NK-92 (cell line): ENCODE measurements at regions not wholly inside any gene's neighbourhood (a gene's known extent, or its start where the extent isn't known, plus 50 kb on each side); places are given as distances from the start of the nearest gene placed in this dataset.
"Not testable (repeated sequence)": the region's sequence is repeated elsewhere in the genome, so short reads cannot be mapped to it uniquely, and the experiment has no call there.

Source experiments
- DNase-seq: peaks from one replicate; lab custom pipeline; 2025; ENCODE audit not compliant: unreplicated experiment; lab: John Stamatoyannopoulos, UW

DNA sequence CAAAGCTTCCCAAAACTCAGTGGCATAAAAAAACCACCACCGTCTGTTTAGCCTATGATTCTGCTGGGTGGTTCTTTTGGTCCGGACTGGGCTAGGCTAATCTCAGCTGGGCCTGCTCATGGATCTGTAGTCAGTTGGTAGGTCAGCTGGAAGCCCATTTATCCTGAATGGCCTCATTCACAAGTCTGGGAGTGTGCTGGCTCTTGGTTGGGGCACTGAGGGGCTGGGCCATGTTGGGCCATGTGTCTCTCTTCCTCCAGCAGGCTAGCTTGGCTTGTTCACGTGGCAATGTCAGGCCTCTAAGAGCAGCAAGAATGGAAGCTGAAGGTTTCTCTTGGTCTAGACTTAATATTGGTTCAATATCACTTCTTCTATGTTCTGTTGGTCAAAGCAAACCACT lies 95.7 kb upstream of the HS6ST1 start:
- DNase-seq = no peak

DNA sequence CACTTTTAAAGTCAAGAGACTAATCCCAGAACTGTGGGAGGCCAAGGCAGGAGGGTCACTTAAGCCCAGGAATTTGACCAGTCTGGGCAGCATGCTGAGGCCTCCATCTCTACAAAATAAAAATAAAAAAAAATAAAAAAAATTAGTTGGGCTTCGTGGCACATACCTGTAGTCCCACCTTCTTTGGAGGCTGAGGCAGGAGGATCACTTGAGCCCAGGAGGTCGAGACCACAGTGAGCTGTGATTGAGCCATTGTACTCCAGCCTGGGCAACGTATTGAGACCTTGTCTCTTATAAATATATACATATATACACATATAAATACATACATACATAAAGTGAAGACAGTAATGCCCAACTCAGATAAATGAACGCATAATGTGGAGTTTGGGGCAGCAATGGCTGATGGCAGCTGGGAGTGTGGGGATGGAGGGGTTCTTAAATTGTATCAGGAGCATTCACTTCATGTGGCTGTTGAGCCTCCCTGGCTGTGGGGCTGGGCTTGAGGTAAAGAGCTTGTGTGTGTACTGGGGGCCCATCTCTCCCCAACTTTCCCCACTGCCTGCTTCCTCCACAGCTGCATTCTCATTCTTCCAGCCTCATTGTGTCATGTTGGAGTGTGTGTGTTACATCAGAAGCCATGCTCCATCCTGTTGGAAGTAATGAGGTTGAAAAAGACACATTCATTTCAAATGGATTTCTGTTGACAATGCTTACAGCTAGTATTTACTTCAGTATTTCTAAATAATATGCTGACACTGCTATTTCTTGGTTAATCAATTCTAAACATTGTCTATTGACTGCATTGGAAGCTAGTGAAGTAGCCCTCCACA lies 96.5 kb upstream of the HS6ST1 start:
- no peak for DNase-seq

DNA sequence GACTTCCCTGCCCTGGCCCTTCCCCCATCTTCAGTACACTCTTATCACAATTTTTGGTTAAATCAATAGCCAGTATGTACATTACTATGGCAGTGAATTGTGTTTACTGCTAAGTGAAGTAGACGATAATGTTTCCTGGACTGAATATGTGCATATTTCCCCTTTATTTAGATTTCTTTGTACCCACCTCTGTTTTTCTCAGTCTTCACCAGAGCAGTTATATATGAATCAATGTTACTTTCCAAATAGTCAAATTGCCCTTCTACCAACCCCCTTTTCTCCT lies 97.1 kb upstream of the HS6ST1 start:
- DNase-seq = no peak

DNA sequence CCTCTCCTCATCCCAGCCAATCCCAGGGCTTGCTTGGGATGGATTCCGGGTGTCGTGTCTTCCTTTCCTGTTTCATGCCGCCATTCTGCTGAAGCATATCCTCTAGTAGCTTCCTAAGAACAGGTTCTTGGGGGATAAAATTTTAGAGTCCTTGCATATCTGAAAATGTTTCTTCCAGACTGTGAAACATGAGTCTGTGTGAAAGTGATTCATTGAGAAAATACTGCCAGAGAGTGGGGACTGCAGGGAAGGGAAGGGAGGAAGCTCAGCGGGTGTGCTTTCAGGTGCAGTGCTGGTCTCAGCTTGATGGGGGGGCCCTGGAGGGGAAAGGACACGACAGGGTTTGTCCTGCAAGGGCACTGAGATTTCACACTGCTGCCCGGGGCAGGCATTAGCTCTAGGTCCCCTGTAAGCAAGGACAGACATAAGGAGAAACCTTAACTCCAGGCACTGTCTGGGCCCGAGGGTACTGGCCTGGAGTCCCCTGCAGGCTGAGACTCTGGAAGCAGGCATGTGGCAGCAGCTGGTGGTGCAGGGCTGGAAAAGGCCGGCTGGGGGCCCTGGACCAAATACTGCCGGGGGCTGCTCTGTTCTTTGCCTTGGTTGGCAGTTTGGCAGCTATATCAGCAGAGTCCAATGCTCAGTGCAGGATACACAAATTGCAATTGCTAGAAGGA lies 97.6 kb upstream of the HS6ST1 start:
- DNase-seq = no peak

DNA sequence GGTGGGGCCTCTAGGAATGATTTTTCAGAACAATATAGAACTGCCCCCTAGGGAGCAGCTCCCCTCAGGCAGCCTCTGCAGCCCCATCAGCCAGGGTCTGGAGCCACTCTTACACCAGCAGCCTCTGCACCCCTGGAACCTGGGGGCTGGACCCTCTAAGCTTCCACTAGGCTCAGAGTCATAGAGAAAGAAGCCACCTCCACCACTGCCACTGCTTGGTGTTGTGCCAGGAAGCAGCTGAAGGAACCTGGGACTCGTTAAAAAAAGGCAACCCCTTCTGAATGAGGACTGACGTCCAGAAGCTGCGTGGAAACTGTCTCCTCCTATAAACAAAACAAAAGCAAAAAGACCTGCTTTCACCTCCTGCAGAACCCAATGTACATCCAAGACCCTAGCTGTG lies 98.1 kb upstream of the HS6ST1 start:
- no peak for DNase-seq

DNA sequence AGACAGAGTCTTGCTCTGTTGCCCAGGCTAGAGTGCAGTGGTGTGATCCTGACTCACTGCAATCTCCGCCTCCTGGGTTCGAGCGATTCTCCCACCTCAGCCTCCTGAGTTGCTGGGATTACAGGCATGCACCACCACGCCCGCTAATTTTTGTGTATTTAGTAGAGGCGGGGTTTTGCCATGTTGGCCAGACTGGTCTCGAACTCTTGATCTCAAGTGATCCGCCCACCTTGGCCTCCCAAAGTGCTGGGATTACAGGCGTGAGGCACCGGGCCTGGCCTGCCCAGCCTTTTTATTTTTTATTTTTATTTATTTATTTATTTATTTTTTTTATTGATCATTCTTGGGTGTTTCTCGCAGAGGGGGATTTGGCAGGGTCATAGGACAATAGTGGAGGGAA lies 98.6 kb upstream of the HS6ST1 start:
- DNase-seq = not testable (repeated sequence)

DNA sequence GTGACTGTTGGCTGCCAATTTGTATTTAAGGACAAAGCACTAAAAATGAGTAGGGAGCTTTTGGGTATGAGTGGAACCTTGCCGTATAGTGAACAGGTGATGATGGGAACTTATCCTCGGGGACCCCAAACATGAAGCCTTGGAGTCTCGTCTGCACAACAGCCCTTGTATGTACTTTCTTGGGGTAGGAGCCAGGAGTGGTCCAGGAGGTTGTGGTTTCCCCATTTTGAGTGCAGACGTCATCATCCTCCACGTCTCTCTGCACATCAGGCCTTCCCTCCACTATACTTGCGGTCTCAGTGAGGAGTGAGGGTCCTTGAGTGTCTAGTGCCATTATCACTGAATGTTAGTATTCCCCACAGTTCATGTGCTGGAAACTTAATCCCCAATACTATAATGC lies 101.5 kb upstream of the HS6ST1 start:
- DNase-seq = no peak

DNA sequence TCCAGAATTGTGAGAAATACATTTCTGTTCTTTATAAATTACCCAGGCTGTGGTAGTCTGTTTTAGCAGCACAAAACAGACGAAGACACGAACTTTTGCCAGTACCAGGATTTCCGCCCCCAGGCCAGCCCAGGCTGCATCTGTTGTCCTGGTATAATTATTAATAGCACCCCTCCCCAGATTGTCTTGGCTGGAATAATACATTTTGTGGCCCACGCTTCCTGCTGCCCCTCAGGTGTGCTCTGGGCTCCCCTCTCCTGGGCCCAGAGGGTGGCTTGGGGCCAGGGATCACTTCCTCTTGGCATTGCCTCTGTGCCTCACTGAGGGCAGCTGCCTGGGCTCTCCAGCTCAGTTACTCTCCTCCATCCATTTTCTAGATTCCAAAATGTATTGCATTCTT lies 102.1 kb upstream of the HS6ST1 start:
- no peak for DNase-seq

DNA sequence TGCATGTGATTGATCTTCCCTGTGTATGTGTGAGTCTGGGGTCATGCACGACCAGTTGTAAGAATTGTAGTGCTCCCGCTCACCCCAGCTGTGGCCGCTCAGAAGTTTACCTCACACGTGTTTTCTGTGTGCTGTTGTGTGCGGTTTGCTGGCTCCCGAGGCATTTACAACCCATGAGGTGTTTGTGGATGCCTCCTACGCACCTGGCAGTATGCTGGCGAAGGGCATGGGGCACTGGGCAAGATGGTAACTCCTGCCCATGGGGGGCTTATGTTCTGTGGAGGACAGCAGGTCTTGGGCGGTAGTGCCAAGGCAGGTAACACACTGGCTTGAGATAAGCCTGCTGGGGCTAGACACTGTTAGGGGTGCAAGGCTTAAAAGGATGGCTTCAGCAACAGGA lies 102.6 kb upstream of the HS6ST1 start:
- no peak for DNase-seq

DNA sequence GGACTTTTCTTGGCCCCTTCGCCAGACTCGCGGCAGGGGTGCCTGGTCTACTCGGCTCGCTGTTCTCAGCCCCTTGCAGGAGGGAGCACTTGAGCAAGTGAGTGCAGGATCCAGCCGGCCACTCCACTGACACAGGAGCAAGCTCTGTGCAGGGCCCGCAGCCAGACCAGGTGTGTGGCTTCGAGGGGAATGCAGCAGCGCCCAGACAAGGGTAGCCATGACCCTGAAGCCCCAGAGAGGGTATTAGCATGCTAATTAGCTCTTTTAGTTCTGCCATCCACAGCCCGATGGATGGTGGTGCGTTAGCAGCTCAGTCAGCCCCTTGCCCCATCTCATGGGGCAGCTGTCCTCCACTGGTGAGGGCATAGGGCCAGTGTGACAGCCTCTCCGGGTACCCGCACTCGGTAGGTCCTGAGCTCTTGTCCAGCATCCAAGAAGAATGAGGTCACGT lies 103.2 kb upstream of the HS6ST1 start:
- DNase-seq = no peak

DNA sequence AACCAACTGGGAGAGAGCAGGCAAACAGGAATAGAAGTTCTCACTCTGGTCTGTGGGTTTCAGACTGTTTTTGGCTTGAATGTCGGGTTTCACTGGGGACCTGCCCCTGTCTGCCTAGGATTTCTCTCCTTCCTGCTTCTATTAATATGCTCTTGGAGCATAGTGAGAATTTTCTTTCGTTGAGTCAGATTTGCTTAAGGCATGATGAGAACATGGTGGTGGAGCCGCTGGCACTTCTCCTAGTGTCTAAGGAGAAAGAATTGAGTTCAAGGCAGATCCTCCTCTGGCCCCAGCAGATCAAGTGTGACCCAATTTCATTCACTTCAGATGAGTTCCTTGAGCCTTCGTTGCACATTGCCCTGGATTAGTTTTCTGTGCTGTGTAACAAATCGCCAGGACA lies 103.9 kb upstream of the HS6ST1 start:
- no peak for DNase-seq

DNA sequence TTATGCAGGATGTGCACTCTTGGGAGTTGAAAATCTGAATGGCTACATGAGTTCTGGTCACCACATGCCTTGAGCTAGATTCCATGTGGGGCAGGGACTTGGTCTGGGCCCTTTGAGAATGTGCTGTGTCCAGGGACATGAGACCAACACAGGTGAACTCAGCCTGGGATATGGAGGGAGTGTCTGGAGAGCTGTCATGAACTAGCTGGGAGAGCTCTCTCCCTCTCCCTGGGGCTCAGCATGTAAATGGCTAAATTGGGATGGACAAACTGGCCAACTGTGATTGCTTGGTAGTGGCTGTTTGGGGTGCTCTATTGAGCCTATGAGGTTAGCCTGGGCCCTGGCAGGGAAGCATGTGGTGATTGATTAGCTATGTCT lies 105.1 kb upstream of the HS6ST1 start:
- DNase-seq = no peak

DNA sequence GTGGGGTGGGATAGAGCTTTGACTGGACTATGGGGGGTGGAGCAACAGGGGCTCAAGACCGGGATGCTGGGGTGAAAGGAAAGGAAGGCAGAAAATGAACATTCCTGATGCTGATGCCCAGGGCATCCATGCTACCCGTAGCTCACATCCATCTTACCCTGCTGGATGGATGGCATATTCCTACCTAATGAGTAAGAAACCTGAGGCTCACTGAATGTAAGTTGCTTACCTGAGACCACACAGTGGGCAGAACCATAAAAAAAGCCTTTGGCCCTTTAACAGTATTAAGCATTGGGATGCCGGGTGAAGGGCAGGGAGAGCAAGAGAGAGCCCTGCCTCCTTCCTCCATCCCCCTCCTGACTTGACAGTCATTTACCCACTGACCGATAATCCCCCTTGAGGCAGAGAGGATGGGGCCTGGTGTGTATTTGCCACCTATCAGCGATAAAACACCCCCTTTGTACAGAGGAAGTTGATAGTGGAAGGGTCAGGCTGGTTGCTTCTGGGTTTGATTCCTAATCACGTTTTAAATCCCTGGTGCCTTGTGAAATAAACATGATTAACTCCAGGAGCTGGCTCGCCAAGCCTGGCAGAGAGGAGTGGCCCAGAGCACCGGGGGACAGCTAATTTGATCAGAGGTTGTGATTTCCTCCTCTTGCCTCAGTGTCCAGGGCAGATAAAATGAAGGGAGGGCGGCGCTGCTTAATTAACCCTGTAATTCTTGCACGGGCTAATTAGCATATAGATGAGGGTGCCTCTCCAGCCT lies 105.9 kb upstream of the HS6ST1 start:
- no peak for DNase-seq

DNA sequence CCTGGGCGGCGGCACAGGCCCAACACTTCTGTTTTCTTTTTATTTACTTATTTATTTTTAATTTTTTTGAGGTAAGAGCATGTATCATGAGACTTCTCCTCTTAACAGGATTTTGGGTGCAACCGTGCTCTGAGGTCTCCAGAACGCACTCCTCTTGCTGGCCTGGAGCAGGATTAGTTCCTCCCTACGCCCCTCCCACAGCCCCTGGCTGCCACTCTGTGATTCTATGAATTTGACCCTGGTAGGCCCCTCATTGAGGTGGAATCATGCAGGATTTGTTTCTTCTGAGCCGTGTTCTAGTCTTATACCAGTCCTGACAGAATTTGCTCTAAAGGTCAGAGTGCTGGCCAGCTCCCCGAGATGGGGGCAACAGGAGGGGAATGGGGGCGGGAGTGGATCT lies 106.5 kb upstream of the HS6ST1 start:
- no peak for DNase-seq

DNA sequence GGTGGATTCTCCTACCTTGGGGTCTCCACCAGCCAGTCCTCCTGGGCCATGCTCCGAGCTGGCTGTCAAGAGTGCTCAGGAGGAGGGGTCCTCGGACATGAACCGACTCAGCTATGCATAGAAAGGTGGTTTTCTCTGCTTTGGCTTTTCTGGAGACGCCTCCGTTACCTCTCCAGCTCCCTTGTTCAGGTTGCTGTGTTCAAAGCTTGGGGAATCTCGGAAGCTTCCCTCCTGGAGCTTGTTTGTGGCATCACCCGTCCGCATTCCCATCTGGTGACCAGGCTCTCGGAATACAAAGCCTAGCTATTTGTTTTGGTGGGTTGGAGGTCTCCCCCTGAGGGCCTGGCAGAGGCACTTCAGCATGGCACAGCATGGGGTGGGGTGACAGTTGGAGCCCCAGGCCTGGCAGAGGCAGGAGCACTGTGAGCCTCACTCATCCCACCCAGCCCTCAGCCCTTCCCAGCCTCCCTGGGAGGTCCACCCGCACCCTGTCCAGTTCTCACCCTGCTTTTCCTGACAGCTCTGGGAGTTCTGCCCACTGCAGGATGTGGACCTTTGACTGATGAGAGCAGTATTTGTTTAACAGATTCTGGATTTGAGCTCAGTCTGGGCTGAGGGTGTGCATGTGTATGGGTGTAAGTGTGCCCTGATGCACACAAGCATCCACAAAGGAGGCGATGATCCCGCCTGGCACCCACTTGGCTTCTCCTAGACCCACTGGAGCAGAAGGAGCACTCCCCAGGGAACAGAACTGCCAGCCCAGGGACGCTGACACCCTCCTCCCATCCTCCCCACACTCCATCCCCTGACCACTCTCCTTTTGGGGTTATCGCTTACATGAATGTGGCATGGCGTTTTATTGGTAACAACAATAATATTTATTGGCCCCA lies 107.3 kb upstream of the HS6ST1 start:
- DNase-seq = no peak

DNA sequence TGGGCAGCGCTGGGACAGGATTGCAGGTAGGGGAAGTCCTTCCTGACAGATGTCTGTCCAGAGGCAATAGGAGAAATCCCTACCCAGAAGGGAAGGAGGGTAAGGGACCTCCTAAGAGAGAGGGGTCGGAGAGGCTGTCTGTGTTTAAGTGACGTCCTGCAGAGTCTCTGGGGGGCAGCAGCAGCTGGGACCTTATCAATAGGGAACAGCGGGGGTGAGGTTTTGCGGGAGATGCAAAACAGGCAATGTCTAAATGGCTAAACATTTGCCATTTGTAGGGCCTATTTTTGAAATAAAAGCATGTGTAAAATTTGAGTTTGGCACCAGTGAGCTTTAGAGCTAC lies 108.7 kb upstream of the HS6ST1 start:
- no peak for DNase-seq

DNA sequence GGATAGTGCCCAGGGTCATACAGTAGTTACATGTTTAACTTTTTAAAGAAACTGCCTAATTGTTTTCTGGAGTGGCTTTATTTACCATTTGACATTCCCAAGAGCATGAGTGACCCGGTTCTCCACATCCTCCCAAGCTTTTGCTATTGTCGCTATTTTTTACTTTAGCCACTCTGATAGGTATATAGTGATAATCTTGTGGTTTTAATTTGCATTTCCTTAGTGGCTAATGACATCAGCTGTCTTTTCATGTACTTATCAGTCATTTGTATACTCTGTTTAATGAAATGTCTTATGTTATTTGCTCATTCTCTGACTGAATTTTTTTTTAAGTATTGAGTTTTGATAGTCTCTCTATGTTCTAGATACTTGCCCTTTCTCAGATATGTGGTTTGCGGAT lies 109.7 kb upstream of the HS6ST1 start:
- no peak for DNase-seq

DNA sequence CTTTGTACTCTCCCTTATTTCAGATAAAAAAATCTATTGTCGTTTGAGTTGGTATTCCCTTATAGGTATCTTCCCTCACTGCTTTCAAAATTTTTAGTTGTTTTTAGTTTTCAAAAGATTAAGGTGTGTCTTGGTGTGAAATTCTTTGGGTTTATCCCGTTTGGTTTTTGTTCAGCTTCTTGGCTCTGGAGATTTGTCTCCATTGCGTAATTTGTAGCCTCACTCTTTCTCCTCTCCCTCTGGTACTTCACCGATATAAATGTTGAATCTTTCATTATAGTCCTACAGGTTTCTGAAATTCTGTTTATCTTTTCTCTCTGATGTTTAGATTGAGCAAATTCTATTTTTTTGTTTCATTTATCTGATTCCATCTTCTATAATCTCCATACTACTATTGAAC lies 113.8 kb upstream of the HS6ST1 start:
- no peak for DNase-seq

DNA sequence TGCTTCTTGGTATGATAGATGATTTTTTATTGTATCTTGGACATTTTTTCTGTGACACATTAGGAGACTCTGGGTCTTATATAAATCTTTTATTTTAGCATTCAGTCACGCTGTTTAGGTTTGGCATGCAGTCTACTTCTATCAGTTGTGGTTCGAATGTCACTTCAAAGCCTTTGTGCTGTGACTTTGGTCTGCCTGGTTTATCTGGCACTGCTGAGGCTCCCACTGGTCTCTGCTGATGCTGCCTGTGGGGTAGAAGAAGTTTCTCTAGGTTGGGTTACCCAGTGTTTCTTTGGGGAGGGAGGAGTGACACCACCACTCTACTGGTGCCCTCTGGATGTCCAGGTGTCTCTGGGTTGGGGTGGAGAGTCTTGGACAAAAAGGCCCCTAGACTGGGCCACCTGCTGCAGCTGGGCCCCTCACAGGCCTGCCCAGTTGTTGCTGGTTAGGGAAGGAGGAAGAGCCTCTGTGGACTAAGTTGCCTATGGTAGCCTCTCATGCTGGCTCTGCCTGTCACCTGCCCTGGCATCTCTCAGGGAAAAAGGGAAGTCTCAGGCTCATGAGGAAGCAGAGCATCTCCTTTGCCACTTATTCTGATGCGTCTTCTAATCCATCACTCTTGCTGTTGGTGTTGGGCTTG lies 115.4 kb upstream of the HS6ST1 start:
- DNase-seq = no peak

DNA sequence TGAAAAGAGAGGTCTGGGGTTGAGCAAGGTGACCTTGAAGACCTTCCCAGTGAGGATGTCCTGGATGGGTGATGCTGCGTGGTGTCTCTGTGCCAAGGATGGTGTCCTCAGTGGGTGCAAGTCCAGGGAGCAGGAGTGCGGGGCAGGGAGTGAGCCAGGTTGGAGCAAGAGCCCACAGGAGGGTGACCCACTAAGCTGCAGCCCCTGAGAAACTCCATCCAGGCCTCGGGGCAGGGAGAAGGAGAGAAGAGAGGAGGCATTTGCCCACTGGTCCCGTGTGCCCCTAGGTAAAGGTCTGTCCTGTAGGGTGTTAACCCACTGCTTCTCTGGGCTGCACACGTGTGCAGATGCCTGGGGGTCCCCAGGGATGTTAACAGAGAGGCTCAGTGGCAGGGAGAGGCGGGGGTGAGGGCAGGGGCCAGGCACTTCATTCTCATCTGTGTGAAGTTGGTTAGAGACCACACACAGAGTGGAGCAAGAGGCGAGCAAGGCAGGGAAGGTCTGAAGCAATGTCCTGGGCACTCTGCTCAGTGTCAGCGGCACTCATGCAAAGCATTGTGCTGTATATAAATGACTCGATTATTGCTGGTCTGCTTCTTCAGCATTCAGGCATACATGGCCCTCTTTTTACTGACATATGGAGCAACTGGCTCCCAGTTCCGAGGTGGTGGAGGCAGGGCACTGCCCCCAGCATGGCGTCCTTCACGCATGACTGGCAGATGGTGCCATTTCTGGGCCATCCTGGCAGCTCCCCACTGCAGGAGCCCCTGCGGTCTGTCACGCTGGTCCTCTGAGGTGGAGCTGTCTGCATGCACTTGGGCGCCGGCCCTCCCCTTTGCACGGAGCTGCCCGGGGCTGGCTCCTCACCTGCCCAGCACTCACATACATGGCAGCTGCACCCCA lies 117.2 kb upstream of the HS6ST1 start:
- DNase-seq = no peak
